H1 (cell line): ENCODE measurements at regions not wholly inside any gene's neighbourhood (a gene's known extent, or its start where the extent isn't known, plus 50 kb on each side); places are given as distances from the start of the nearest gene placed in this dataset.

ENCODE experiments used
- CBX8 ChIP-seq: fragments of 300-800, 300-1000 bp; sonication (generic); IDR thresholded peaks from 2 replicates; pipeline ENCODE4 v1.7.1; 2016; ENCODE audit warnings: low read depth, low read length, borderline replicate concordance
- CTBP2 ChIP-seq: IDR thresholded peaks from 2 replicates; pipeline ENCODE4 v1.7.0; 2011; ENCODE audit warnings: borderline replicate concordance, mild to moderate bottlenecking, moderate library complexity, mixed read lengths, low read length; ENCODE audit not compliant: insufficient read depth, insufficient read length
- EGR1 ChIP-seq: IDR thresholded peaks from 2 replicates; pipeline ENCODE4 v1.6.1; 2011; ENCODE audit warnings: low read depth, low read length, borderline replicate concordance
- POLR2A ChIP-seq, 2 experiments: IDR thresholded peaks; 1 replicate in 1 of 2; 2 replicates in 1 of 2; pipeline ENCODE4 v1.6.1; 2011; ENCODE audit warnings: low read depth in 2 of 2, low read length in 2 of 2, mild to moderate bottlenecking in 2 of 2; ENCODE audit errors: control extremely low read depth in 1 of 2
- TEAD4 ChIP-seq: IDR thresholded peaks from 2 replicates; pipeline ENCODE4 v1.6.1; 2012; ENCODE audit warnings: low read depth, low read length, inconsistent platforms, mixed read lengths
- YY1 ChIP-seq: IDR thresholded peaks from 2 replicates; pipeline ENCODE4 v1.6.1; 2011; ENCODE audit warnings: low read depth, mild to moderate bottlenecking, low read length
- TF ChIP-seq, protein P1 (sequence below): fragments of 300-600 bp; sonication (generic); IDR thresholded peaks from 2 replicates; pipeline ENCODE4 v1.7.1; 2012; ENCODE audit warnings: low read length, moderate library complexity, mild to moderate bottlenecking, inconsistent platforms; ENCODE audit not compliant: insufficient replicate concordance
- TF ChIP-seq, protein P2 (sequence below), 3 experiments: IDR thresholded peaks; 1 replicate in 2 of 3; 2 replicates in 1 of 3; pipeline versions ENCODE4 v1.5.1 to v1.6.1; 2011; ENCODE audit warnings: low read length in 3 of 3, mild to moderate bottlenecking in 3 of 3, inconsistent platforms in 2 of 3, low read depth in 1 of 3, moderate library complexity in 1 of 3; ENCODE audit not compliant: insufficient read depth in 1 of 3; ENCODE audit errors: control extremely low read depth in 1 of 3

DNA sequence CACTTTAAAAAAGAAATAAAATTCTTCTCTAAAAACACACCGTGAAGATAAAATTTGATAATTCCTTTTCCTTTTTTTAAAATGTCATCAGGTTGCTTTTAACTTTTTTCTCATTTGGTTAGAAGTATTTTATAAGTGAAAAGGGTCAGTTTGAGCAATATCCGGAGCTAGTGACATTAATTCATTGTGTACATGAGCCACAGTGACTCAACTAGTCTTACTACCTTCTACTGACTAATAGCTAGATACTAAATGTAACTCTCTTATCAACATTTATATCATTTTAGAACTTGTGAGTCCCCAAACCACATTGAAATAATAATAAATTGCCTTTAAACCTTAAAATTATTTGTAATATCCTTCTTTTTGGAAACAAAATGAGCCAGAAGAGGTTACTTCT, 101.2 kb upstream of the ZBTB20 start (continued):
- TF ChIP-seq, protein P1, sequence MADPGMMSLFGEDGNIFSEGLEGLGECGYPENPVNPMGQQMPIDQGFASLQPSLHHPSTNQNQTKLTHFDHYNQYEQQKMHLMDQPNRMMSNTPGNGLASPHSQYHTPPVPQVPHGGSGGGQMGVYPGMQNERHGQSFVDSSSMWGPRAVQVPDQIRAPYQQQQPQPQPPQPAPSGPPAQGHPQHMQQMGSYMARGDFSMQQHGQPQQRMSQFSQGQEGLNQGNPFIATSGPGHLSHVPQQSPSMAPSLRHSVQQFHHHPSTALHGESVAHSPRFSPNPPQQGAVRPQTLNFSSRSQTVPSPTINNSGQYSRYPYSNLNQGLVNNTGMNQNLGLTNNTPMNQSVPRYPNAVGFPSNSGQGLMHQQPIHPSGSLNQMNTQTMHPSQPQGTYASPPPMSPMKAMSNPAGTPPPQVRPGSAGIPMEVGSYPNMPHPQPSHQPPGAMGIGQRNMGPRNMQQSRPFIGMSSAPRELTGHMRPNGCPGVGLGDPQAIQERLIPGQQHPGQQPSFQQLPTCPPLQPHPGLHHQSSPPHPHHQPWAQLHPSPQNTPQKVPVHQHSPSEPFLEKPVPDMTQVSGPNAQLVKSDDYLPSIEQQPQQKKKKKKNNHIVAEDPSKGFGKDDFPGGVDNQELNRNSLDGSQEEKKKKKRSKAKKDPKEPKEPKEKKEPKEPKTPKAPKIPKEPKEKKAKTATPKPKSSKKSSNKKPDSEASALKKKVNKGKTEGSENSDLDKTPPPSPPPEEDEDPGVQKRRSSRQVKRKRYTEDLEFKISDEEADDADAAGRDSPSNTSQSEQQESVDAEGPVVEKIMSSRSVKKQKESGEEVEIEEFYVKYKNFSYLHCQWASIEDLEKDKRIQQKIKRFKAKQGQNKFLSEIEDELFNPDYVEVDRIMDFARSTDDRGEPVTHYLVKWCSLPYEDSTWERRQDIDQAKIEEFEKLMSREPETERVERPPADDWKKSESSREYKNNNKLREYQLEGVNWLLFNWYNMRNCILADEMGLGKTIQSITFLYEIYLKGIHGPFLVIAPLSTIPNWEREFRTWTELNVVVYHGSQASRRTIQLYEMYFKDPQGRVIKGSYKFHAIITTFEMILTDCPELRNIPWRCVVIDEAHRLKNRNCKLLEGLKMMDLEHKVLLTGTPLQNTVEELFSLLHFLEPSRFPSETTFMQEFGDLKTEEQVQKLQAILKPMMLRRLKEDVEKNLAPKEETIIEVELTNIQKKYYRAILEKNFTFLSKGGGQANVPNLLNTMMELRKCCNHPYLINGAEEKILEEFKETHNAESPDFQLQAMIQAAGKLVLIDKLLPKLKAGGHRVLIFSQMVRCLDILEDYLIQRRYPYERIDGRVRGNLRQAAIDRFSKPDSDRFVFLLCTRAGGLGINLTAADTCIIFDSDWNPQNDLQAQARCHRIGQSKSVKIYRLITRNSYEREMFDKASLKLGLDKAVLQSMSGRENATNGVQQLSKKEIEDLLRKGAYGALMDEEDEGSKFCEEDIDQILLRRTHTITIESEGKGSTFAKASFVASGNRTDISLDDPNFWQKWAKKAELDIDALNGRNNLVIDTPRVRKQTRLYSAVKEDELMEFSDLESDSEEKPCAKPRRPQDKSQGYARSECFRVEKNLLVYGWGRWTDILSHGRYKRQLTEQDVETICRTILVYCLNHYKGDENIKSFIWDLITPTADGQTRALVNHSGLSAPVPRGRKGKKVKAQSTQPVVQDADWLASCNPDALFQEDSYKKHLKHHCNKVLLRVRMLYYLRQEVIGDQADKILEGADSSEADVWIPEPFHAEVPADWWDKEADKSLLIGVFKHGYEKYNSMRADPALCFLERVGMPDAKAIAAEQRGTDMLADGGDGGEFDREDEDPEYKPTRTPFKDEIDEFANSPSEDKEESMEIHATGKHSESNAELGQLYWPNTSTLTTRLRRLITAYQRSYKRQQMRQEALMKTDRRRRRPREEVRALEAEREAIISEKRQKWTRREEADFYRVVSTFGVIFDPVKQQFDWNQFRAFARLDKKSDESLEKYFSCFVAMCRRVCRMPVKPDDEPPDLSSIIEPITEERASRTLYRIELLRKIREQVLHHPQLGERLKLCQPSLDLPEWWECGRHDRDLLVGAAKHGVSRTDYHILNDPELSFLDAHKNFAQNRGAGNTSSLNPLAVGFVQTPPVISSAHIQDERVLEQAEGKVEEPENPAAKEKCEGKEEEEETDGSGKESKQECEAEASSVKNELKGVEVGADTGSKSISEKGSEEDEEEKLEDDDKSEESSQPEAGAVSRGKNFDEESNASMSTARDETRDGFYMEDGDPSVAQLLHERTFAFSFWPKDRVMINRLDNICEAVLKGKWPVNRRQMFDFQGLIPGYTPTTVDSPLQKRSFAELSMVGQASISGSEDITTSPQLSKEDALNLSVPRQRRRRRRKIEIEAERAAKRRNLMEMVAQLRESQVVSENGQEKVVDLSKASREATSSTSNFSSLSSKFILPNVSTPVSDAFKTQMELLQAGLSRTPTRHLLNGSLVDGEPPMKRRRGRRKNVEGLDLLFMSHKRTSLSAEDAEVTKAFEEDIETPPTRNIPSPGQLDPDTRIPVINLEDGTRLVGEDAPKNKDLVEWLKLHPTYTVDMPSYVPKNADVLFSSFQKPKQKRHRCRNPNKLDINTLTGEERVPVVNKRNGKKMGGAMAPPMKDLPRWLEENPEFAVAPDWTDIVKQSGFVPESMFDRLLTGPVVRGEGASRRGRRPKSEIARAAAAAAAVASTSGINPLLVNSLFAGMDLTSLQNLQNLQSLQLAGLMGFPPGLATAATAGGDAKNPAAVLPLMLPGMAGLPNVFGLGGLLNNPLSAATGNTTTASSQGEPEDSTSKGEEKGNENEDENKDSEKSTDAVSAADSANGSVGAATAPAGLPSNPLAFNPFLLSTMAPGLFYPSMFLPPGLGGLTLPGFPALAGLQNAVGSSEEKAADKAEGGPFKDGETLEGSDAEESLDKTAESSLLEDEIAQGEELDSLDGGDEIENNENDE: no peak
- TF ChIP-seq POLR2A (IDR thresholded peaks at IDR 0.05; ENCODE audit: control extremely low read depth in 1 of 2, low read depth in 2 of 2, low read length in 2 of 2) (no peak), TEAD4 (no peak), YY1 (no peak), EGR1 (no peak), CBX8 (no peak), CTBP2 (no peak)
- TF ChIP-seq, protein P2, sequence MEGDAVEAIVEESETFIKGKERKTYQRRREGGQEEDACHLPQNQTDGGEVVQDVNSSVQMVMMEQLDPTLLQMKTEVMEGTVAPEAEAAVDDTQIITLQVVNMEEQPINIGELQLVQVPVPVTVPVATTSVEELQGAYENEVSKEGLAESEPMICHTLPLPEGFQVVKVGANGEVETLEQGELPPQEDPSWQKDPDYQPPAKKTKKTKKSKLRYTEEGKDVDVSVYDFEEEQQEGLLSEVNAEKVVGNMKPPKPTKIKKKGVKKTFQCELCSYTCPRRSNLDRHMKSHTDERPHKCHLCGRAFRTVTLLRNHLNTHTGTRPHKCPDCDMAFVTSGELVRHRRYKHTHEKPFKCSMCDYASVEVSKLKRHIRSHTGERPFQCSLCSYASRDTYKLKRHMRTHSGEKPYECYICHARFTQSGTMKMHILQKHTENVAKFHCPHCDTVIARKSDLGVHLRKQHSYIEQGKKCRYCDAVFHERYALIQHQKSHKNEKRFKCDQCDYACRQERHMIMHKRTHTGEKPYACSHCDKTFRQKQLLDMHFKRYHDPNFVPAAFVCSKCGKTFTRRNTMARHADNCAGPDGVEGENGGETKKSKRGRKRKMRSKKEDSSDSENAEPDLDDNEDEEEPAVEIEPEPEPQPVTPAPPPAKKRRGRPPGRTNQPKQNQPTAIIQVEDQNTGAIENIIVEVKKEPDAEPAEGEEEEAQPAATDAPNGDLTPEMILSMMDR (IDR thresholded peaks at IDR 0.05; ENCODE audit: control extremely low read depth in 1 of 3, insufficient read depth in 1 of 3, low read depth in 1 of 3, low read length in 3 of 3): no peak
